ENCODE measurements at regions not wholly inside any gene's neighbourhood (a gene's known extent, or its start where the extent isn't known, plus 50 kb on each side); places are given as distances from the start of the nearest gene placed in this dataset.

GRCh38 chr11:112718483-112718882, 242.7 kb upstream of the NCAM1 start:
- Mint-ChIP-seq H3K4me1 (no peaks in the 10 kb centered on the region), H3K4me3 (no peak overlapping the region), H3K36me3 (no peaks in the 10 kb centered on the region), H3K27me3 (peaks cover 3% of the 10 kb centered on the region), H3K27ac (no peak overlapping the region), H3K9me3 (no peaks in the 10 kb centered on the region)
- CTCF ChIA-PET, result no interaction called here
- no peak for DNase-seq

- no peaks in the 10 kb centered on the region for H3K4me1 Mint-ChIP-seq
- H3K4me3 Mint-ChIP-seq, result no peak overlapping the region
- H3K9me3 Mint-ChIP-seq, result no peaks in the 10 kb centered on the region
- H3K36me3 Mint-ChIP-seq, result no peaks in the 10 kb centered on the region
- DNase-seq, result no peak
- no peak overlapping the region for H3K27ac Mint-ChIP-seq
- CTCF ChIA-PET, result no interaction called here
- H3K27me3 Mint-ChIP-seq, result no peaks in the 10 kb centered on the region
These were observed 241.3 kb upstream of the NCAM1 start for GRCh38 chr11:112719736-112720525.

- DNase-seq, result no peak
- Mint-ChIP-seq H3K4me3 (no peak overlapping the region), H3K27me3 (peaks cover 4% of the 10 kb centered on the region), H3K4me1 (no peaks in the 10 kb centered on the region), H3K27ac (no peak overlapping the region), H3K36me3 (no peaks in the 10 kb centered on the region), H3K9me3 (no peaks in the 10 kb centered on the region)
- CTCF ChIA-PET, result no interaction called here
These were observed 239.1 kb upstream of the NCAM1 start for GRCh38 chr11:112722148-112722547.

- no peaks in the 10 kb centered on the region for H3K4me1 Mint-ChIP-seq
- CTCF ChIA-PET, result no interaction called here
- no peaks in the 10 kb centered on the region for H3K36me3 Mint-ChIP-seq
- H3K4me3 Mint-ChIP-seq, result no peak overlapping the region
- H3K27ac Mint-ChIP-seq, result no peak overlapping the region
- peaks cover 4% of the 10 kb centered on the region for H3K27me3 Mint-ChIP-seq
- no peak for DNase-seq
- H3K9me3 Mint-ChIP-seq, result no peaks in the 10 kb centered on the region
These were observed 238.3 kb upstream of the NCAM1 start for GRCh38 chr11:112722876-112723275.

- no peaks in the 10 kb centered on the region for H3K4me1 Mint-ChIP-seq
- DNase-seq, result no peak
- H3K27ac Mint-ChIP-seq, result no peak overlapping the region
- H3K9me3 Mint-ChIP-seq, result no peaks in the 10 kb centered on the region
- no peak overlapping the region for H3K4me3 Mint-ChIP-seq
- CTCF ChIA-PET, result interaction anchor here (0.7 kb wide), 1 partner anchor 940 kb away, joined by 3 read pairs; no protein-coding TSS in a partner anchor
- H3K36me3 Mint-ChIP-seq, result no peaks in the 10 kb centered on the region
- H3K27me3 Mint-ChIP-seq, result peaks cover 4% of the 10 kb centered on the region
These were observed 237.3 kb upstream of the NCAM1 start for GRCh38 chr11:112723676-112724495.

- H3K4me1 Mint-ChIP-seq, result no peaks in the 10 kb centered on the region
- H3K9me3 Mint-ChIP-seq, result no peaks in the 10 kb centered on the region
- no peak for DNase-seq
- no peak overlapping the region for H3K27ac Mint-ChIP-seq
- CTCF ChIA-PET, result interaction anchor here (0.7 kb wide), 1 partner anchor 941 kb away, joined by 3 read pairs; no protein-coding TSS in a partner anchor
- H3K27me3 Mint-ChIP-seq, result peaks cover 7% of the 10 kb centered on the region
- no peaks in the 10 kb centered on the region for H3K36me3 Mint-ChIP-seq
- no peak overlapping the region for H3K4me3 Mint-ChIP-seq
These were observed 236.8 kb upstream of the NCAM1 start for GRCh38 chr11:112724496-112724790.

- CTCF ChIA-PET, result no interaction called here
- Mint-ChIP-seq H3K9me3 (no peaks in the 10 kb centered on the region), H3K27ac (no peak overlapping the region), H3K4me3 (no peak overlapping the region), H3K36me3 (no peaks in the 10 kb centered on the region), H3K27me3 (peaks cover 7% of the 10 kb centered on the region), H3K4me1 (no peaks in the 10 kb centered on the region)
- DNase-seq, result no peak
These were observed 235.6 kb upstream of the NCAM1 start for GRCh38 chr11:112725636-112726035.

- no peaks in the 10 kb centered on the region for H3K4me1 Mint-ChIP-seq
These were observed 233.8 kb upstream of the NCAM1 start for GRCh38 chr11:112727341-112727841.

GRCh38 chr11:112728288-112728687, 232.9 kb upstream of the NCAM1 start:
- H3K36me3 Mint-ChIP-seq, result no peaks in the 10 kb centered on the region
- H3K9me3 Mint-ChIP-seq, result no peaks in the 10 kb centered on the region
- CTCF ChIA-PET, result no interaction called here
- no peak for DNase-seq
- peaks cover 7% of the 10 kb centered on the region for H3K27me3 Mint-ChIP-seq
- no peak overlapping the region for H3K27ac Mint-ChIP-seq
- H3K4me3 Mint-ChIP-seq, result no peak overlapping the region
- H3K4me1 Mint-ChIP-seq, result no peaks in the 10 kb centered on the region

More at GRCh38 chr11:112727341-112727841, 233.8 kb upstream of the NCAM1 start:
- Mint-ChIP-seq H3K27me3 (peaks cover 7% of the 10 kb centered on the region), H3K4me3 (no peak overlapping the region), H3K27ac (no peak overlapping the region), H3K36me3 (no peaks in the 10 kb centered on the region), H3K9me3 (no peaks in the 10 kb centered on the region)
- DNase-seq, result no peak
- CTCF ChIA-PET, result interaction anchor here (0.6 kb wide), 1 partner anchor 275 kb away, joined by 3 read pairs; no protein-coding TSS in a partner anchor

- Mint-ChIP-seq H3K36me3 (no peaks in the 10 kb centered on the region), H3K27me3 (peaks cover 7% of the 10 kb centered on the region), H3K9me3 (no peaks in the 10 kb centered on the region), H3K4me1 (no peaks in the 10 kb centered on the region), H3K27ac (no peak overlapping the region), H3K4me3 (no peak overlapping the region)
- DNase-seq, result no peak
- CTCF ChIA-PET, result no interaction called here
These were observed 232.5 kb upstream of the NCAM1 start for GRCh38 chr11:112728716-112729115.

GRCh38 chr11:112730591-112730990, 230.6 kb upstream of the NCAM1 start:
- H3K36me3 Mint-ChIP-seq, result no peaks in the 10 kb centered on the region
- no peak overlapping the region for H3K27ac Mint-ChIP-seq
- H3K4me1 Mint-ChIP-seq, result no peaks in the 10 kb centered on the region
- no peak for DNase-seq
- no peaks in the 10 kb centered on the region for H3K9me3 Mint-ChIP-seq
- no peak overlapping the region for H3K4me3 Mint-ChIP-seq
- CTCF ChIA-PET, result no interaction called here
- H3K27me3 Mint-ChIP-seq, result peaks cover 7% of the 10 kb centered on the region

- H3K4me3 Mint-ChIP-seq, result no peak overlapping the region
- no peak for DNase-seq
- H3K27ac Mint-ChIP-seq, result no peak overlapping the region
- no peaks in the 10 kb centered on the region for H3K9me3 Mint-ChIP-seq
- no peaks in the 10 kb centered on the region for H3K36me3 Mint-ChIP-seq
- CTCF ChIA-PET, result no interaction called here
- H3K27me3 Mint-ChIP-seq, result peaks cover 7% of the 10 kb centered on the region
- no peaks in the 10 kb centered on the region for H3K4me1 Mint-ChIP-seq
These were observed 229.7 kb upstream of the NCAM1 start for GRCh38 chr11:112731538-112731937.

GRCh38 chr11:112732031-112732430, 229.2 kb upstream of the NCAM1 start:
- no peak for DNase-seq
- no peaks in the 10 kb centered on the region for H3K9me3 Mint-ChIP-seq
- H3K27me3 Mint-ChIP-seq, result peaks cover 6% of the 10 kb centered on the region
- no peaks in the 10 kb centered on the region for H3K36me3 Mint-ChIP-seq
- no peak overlapping the region for H3K27ac Mint-ChIP-seq
- CTCF ChIA-PET, result no interaction called here
- no peaks in the 10 kb centered on the region for H3K4me1 Mint-ChIP-seq
- no peak overlapping the region for H3K4me3 Mint-ChIP-seq

GRCh38 chr11:112734207-112734606, 227.0 kb upstream of the NCAM1 start:
- H3K36me3 Mint-ChIP-seq, result no peaks in the 10 kb centered on the region
- no peak overlapping the region for H3K27ac Mint-ChIP-seq
- CTCF ChIA-PET, result no interaction called here
- peak; percentile 25 for DNase-seq
- H3K4me1 Mint-ChIP-seq, result no peaks in the 10 kb centered on the region
- H3K4me3 Mint-ChIP-seq, result no peak overlapping the region
- peaks cover 3% of the 10 kb centered on the region for H3K27me3 Mint-ChIP-seq
- no peaks in the 10 kb centered on the region for H3K9me3 Mint-ChIP-seq

- H3K27ac Mint-ChIP-seq, result no peak overlapping the region
- H3K27me3 Mint-ChIP-seq, result peaks cover 3% of the 10 kb centered on the region
- no peaks in the 10 kb centered on the region for H3K9me3 Mint-ChIP-seq
- no peaks in the 10 kb centered on the region for H3K4me1 Mint-ChIP-seq
- DNase-seq, result no peak
- H3K4me3 Mint-ChIP-seq, result no peak overlapping the region
- no peaks in the 10 kb centered on the region for H3K36me3 Mint-ChIP-seq
- CTCF ChIA-PET, result no interaction called here
These were observed 225.8 kb upstream of the NCAM1 start for GRCh38 chr11:112735470-112735869.

Measured in activated naive CD4-positive, alpha-beta T cell treated with anti-CD3 and anti-CD28 coated beads, Interleukin-2, amount 10 ng/mL, durations not matched to agents 7 days and 5 days (primary cell).